Stimulated activated naive CD4-positive, alpha-beta T cell treated with Interleukin-2 at 50 U/mL for 16 hours (primary cell): ENCODE measurements at regions not wholly inside any gene's neighbourhood (a gene's known extent, or its start where the extent isn't known, plus 50 kb on each side); places are given as distances from the start of the nearest gene placed in this dataset.

ENCODE experiments used
- DNase-seq: peaks from one replicate; lab custom pipeline; 2025; lab: John Stamatoyannopoulos, UW

GRCh38 chr9:19595003-19595402 is 186.2 kb downstream of the ACER2 start:
- no peak for DNase-seq

GRCh38 chr9:19587678-19588077 is 178.9 kb downstream of the ACER2 start:
- no peak for DNase-seq

DNA sequence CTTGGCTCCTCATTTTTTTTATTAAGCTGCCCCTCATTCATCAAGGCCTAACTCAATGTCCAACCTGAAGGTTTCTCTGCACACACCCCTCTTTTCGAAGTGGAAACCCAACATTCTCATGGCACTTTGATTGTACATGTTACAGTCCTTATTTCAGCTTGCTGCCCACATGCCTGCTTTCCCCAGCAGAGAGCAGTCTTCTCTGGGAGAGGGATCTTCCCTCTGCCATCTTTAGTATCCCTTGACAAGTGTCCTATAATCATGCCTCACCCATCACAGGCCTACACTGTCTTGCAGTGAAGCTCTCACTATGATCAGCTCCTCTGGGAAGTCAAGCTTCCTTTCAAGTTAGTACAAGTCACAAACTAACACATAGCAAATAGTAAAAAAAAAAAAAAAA is 175.1 kb downstream of the ACER2 start:
- no peak for DNase-seq

- no peak for DNase-seq
Observed at GRCh38 chr9:19577411-19577810, 168.6 kb downstream of the ACER2 start.

- DNase-seq: no peak
Observed at GRCh38 chr9:19568946-19569345, 160.1 kb downstream of the ACER2 start.

DNA sequence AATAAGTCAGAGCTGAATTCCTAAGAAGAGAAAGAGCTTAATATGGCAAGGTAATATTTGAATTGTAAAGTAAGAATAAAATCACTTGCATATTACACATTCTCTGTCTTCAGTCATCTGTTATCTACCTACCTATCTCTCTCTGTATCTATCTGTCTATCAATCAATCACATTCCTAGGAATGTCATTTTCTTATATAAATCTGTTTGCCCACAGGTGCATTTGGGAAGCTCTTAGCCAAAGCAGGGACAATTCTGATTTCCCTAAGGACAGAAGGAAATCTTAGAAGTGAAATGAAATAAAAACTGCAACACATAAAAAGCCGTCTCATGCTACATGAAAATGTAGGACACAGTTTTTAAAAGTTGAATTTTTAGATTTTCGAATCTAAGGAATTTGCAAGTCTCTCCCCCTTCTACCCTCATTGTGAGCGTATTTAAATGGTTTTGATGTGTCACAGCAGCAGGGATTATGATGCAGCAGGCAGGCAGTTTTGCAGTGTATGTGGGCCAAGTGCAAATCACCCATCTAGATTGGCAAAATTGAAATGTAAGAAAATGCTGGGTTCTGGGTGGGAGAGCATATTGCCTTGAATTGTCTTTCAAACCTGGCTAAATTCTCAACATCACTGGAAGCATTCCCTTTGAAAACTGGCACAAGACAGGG is 155.7 kb downstream of the ACER2 start:
- DNase-seq: no peak

GRCh38 chr9:19555214-19555613 is 146.4 kb downstream of the ACER2 start:
- no peak for DNase-seq

GRCh38 chr9:19554529-19554928 is 145.7 kb downstream of the ACER2 start:
- no peak for DNase-seq

DNA sequence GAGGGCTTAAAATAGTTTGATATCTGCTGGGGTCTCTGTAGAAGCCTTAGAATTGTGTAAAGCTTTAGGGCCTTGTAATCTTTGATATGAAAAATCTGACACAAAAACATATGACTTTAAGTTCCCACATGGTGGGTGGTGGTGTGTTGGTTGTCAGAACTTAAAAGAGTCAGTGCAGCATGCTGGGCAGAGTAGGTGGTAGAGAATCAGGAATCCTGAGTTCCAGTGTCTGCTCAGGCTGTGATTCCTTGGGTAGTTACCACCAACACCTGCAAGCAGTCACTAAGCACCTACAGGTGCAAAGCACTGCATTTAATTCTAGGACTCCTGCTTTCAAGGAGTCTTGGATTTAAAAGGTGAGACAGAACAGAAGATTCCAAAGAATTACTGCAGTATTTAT is 144.6 kb downstream of the ACER2 start:
- no peak for DNase-seq

GRCh38 chr9:19552282-19553105 is 143.7 kb downstream of the ACER2 start:
- no peak for DNase-seq

GRCh38 chr9:19551124-19551929 is 142.5 kb downstream of the ACER2 start:
- DNase-seq: no peak

GRCh38 chr9:19550009-19550408 is 141.2 kb downstream of the ACER2 start:
- no peak for DNase-seq

- DNase-seq: no peak
Observed at GRCh38 chr9:19533373-19533772, 124.6 kb downstream of the ACER2 start.

DNA sequence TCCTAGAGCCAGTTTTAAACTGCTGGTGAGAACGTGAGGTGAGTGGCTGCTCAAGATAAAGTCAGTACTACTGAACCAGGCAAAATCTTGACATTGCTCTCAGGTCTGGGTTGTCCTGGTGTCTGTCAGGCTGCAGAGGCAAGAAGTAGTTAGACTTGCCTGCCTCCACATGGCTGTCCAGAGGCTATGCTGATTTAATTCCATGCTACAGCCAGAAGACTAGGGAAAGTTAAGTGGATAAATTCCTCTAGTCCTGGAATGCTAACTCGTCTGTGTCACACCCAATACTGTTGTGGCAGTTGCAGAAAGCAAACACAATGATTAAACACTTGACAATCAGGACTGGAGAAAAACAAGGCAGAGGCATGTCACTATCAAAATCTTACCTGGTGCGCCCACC is 118.9 kb downstream of the ACER2 start:
- DNase-seq: no peak

DNA sequence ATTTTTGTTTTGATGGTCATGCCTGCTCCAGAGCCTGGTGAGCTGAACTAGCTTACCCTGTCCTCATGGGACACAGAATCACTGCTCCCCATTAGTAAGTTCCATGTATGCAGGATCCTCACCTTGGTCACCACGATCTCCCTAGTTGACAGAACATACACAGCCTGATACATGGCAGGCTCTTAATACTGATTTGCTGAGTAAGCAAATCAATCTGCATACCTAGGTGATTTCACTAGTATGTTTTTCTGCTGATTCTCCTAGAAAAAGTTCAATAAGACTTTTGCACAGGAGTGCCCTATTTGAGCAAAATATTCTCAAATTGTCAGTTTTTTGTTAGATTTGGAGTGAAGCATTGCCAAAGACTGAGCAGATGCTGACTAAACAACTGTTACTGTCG is 113.7 kb downstream of the ACER2 start:
- DNase-seq: no peak

GRCh38 chr9:19521205-19521604 is 112.4 kb downstream of the ACER2 start:
- no peak for DNase-seq

GRCh38 chr9:19517202-19517942 is 108.6 kb downstream of the ACER2 start:
- no peak for DNase-seq

- DNase-seq: no peak
Observed at GRCh38 chr9:19516348-19516747, 107.5 kb downstream of the ACER2 start.

GRCh38 chr9:19513671-19514275 is 105.0 kb downstream of the ACER2 start:
- no peak for DNase-seq

DNA sequence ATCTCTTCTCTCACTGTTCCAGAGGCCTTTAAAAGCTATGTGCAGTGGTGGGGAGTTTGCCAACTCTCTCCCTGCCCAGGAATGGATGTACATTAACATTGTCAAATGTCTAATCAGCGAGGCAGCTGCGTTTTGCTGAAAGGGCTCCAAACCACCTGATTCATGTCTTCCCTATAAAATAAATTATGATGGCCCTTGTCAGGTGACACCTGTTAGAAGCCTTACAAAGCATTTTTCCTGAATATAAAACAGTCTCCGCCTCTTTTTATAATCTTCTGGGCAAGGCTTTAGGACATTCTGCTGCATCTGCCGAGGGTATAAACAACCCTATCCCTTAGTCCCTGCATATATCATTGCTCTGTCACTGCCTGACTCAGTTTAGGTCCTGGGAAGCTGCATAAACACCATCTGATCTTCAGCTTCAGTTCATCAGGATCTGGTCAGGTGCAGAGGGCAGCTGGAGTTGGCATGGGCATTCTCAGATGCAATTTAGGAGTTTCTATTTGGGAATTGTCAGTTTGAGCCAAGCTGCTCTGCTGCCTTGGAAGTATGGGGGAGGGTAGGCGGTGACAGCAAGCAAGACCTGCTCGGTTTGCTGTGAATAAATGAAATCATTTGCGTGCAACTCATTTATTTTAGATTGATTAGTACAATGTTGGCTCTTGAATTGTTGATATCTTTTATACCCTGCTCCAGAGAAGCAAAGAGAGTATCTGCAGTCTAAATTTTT is 103.5 kb downstream of the ACER2 start:
- DNase-seq: no peak

DNA sequence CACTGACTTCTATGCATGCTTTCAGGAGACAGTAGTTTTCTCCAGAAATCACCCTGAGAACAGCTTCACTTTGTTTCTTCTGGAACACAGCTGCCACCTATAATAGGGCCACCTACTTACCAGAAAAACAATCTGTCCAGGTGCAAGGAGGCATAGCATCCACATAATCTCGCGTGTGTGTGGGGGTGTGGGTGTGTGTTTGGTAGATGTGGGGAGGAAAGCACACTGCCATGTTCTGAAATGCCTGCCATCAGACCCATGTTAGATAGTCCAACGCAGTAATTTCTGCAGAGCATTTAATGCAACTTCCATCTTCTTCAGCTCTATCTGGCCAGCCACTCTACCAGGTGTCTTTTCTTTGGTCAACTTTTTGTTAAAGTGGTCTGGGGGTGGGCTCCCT is 102.9 kb downstream of the ACER2 start:
- DNase-seq: no peak
